Upper lobe of left lung (tissue), 4 donors: ENCODE measurements at regions not wholly inside any gene's neighbourhood (a gene's known extent, or its start where the extent isn't known, plus 50 kb on each side); places are given as distances from the start of the nearest gene placed in this dataset.

Experiments used
- EP300 ChIP-seq, 4 donors: sonication (generic); formaldehyde crosslinking; IDR thresholded peaks; one replicate each; pipeline ENCODE4 v1.5.1; 2017; ENCODE audit warnings: antibody characterized with exemption in 4 of 4, control low read depth in 2 of 4
- POLR2A ChIP-seq, 4 donors: fragments of 450-650 bp; IDR thresholded peaks; one replicate each; pipeline ENCODE4 v1.5.1; 2016 to 2017; ENCODE audit warnings: antibody characterized with exemption in 4 of 4, mild to moderate bottlenecking in 2 of 4
- POLR2AphosphoS5 ChIP-seq, 2 donors: sonication (generic); formaldehyde crosslinking; IDR thresholded peaks; one replicate each; pipeline ENCODE4 v1.5.1; 2017; ENCODE audit warnings: antibody characterized with exemption in 2 of 2
- TF ChIP-seq, protein P1 (sequence below), 6 experiments: fragments of 450-650 bp in 4 of 6; fragments of 200-600 bp in 2 of 6; sonication (generic) in 2 of 6; IDR thresholded peaks; one replicate each; pipeline ENCODE4 v1.5.1; 2016 to 2019; ENCODE audit warnings: antibody characterized with exemption in 6 of 6

DNA sequence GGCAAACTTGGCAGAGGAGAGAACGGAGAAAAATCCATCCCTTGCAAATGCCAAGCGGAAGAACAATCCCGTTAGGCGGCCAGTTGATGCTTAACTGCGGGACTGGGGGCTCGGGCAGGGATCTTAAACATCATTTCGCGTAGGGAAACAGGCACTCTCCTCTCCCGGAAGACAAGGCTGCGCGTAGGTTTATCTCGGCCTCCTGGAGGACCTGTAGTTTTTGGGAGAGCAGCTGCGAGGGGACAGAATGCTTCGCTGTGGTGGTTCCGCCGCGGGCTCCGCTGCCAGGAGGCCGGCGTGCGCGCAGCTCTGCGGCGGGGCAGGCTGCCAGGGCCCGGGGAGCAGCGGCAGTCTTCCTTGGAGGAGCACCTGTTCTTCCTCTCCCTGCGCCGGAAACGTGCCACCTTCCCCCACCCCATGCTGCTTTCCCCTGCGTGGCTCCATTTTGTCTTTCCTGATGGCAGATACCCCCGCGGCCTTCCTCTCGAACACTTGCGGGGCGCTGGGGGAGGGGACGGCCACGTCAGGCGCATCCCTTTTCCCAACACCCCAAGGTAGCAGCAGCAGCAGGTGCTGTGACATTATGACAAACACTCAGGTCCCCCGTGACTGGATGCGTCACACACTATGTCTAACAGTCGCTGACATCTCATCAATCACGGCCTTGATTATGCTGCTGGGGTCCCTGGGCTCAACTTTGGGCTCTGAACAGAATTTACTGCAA lies 230.7 kb upstream of the BTBD3 start:
- TF ChIP-seq, protein P1, sequence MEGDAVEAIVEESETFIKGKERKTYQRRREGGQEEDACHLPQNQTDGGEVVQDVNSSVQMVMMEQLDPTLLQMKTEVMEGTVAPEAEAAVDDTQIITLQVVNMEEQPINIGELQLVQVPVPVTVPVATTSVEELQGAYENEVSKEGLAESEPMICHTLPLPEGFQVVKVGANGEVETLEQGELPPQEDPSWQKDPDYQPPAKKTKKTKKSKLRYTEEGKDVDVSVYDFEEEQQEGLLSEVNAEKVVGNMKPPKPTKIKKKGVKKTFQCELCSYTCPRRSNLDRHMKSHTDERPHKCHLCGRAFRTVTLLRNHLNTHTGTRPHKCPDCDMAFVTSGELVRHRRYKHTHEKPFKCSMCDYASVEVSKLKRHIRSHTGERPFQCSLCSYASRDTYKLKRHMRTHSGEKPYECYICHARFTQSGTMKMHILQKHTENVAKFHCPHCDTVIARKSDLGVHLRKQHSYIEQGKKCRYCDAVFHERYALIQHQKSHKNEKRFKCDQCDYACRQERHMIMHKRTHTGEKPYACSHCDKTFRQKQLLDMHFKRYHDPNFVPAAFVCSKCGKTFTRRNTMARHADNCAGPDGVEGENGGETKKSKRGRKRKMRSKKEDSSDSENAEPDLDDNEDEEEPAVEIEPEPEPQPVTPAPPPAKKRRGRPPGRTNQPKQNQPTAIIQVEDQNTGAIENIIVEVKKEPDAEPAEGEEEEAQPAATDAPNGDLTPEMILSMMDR (IDR thresholded peaks at IDR 0.05): no peak
- no peak for TF ChIP-seq EP300 (IDR thresholded peaks at IDR 0.05)
- no peak for TF ChIP-seq POLR2A (IDR thresholded peaks at IDR 0.05)
- no peak for TF ChIP-seq POLR2AphosphoS5 (IDR thresholded peaks at IDR 0.05)
